GM13977 (cell line): ENCODE measurements at regions not wholly inside any gene's neighbourhood (a gene's known extent, or its start where the extent isn't known, plus 50 kb on each side); places are given as distances from the start of the nearest gene placed in this dataset.
"Not testable (repeated sequence)": the region's sequence is repeated elsewhere in the genome, so short reads cannot be mapped to it uniquely, and the experiment has no call there.

ENCODE experiments used
- DNase-seq: peaks from one replicate; pipeline ENCODE4 v3.0.0; 2012; ENCODE audit warnings: low spot score
- CTCF ChIP-seq: IDR thresholded peaks from 2 replicates; pipeline ENCODE4 v1.5.1; 2012; ENCODE audit warnings: mild to moderate bottlenecking, control low read depth; ENCODE audit not compliant: insufficient read depth; ENCODE audit errors: extremely low read depth, missing control alignments
- in situ Hi-C: fragments of 300-500 bp; cut with MboI; formaldehyde crosslinking; loops from one replicate; pipeline ENCODE4 v1.12.0; 2022; ENCODE audit warnings: low sequenced_read_pairs, low pct_unique_long_range_greater_than_20kb, mixed read lengths, inconsistent platforms; ENCODE audit not compliant: unreplicated experiment

- DNase-seq, result no peak
- TF ChIP-seq CTCF, result no peak
- in situ Hi-C loops, result no loop called here
Observed at GRCh38 chr20:57977141-57977540, 251.3 kb downstream of the ANKRD60 start.

- in situ Hi-C loops, result no loop called here
- TF ChIP-seq CTCF, result no peak
- no peak for DNase-seq
Observed at GRCh38 chr20:57974863-57975262, 253.6 kb downstream of the ANKRD60 start.

- no peak for DNase-seq
- in situ Hi-C loops, result no loop called here
- no peak for TF ChIP-seq CTCF
Observed at GRCh38 chr20:57973886-57974285, 254.6 kb downstream of the ANKRD60 start.

GRCh38 chr20:57971583-57971982 is 256.9 kb downstream of the ANKRD60 start:
- DNase-seq, in situ Hi-C loops: not testable (repeated sequence)

- no peak for TF ChIP-seq CTCF
- DNase-seq, result no peak
- in situ Hi-C loops, result no loop called here
Observed at GRCh38 chr20:57970856-57971255, 257.6 kb downstream of the ANKRD60 start.

- in situ Hi-C loops, result no loop called here
- TF ChIP-seq CTCF, result no peak
- DNase-seq, result no peak
Observed at GRCh38 chr20:57970116-57970515, 258.3 kb downstream of the ANKRD60 start.

GRCh38 chr20:57968120-57968519 is 258.3 kb upstream of the PMEPA1 start:
- no peak for TF ChIP-seq CTCF
- DNase-seq, result no peak
- in situ Hi-C loops, result no loop called here
